Transverse colon (tissue), 4 donors: ENCODE measurements at regions not wholly inside any gene's neighbourhood (a gene's known extent, or its start where the extent isn't known, plus 50 kb on each side); places are given as distances from the start of the nearest gene placed in this dataset.

Experiments
- DNase-seq: peaks from one replicate; pipeline ENCODE4 v3.0.0-alpha.2; 2019
- H3K27ac ChIP-seq, 4 donors: fragments of 200-600 bp; sonication (generic); 2 replicates each; pipeline ENCODE4 v1.5.1; 2016 to 2018; ENCODE audit warnings: inconsistent platforms in 4 of 4
- H3K27me3 ChIP-seq: fragments of 200-600 bp; sonication (generic); 2 replicates; pipeline ENCODE4 v1.5.1; 2017; ENCODE audit warnings: inconsistent platforms
- H3K36me3 ChIP-seq, 4 donors: fragments of 200-600 bp; sonication (generic); 2 replicates each; pipeline ENCODE4 v1.5.1; 2017 to 2019; ENCODE audit warnings: inconsistent platforms in 4 of 4
- H3K4me1 ChIP-seq, 4 donors: fragments of 200-600 bp; sonication (generic); 2 replicates each; pipeline ENCODE4 v1.5.1; 2017 to 2020; ENCODE audit warnings: inconsistent platforms in 4 of 4
- H3K4me3 ChIP-seq, 4 donors: fragments of 200-600 bp; sonication (generic); 1 replicate in 1 of 4; 2 replicates in 3 of 4; pipeline versions ENCODE4 v1.5.1 to v1.6.1; 2017 to 2019; ENCODE audit warnings: inconsistent platforms in 4 of 4
- H3K9me3 ChIP-seq, 2 donors: fragments of 200-600 bp; sonication (generic); 2 replicates each; pipeline ENCODE4 v1.5.1; 2017 to 2019; ENCODE audit warnings: inconsistent platforms in 2 of 2
- CTCF ChIP-seq, 5 experiments: fragments of 200-600 bp in 3 of 5; fragments of 450-650 bp in 2 of 5; sonication (generic) in 3 of 5; IDR thresholded peaks; 1 replicate in 2 of 5; 2 replicates in 3 of 5; pipeline ENCODE4 v1.5.1; 2016 to 2017; ENCODE audit warnings: antibody characterized with exemption in 5 of 5, inconsistent platforms in 3 of 5, mild to moderate bottlenecking in 2 of 5, moderate library complexity in 1 of 5
- EP300 ChIP-seq: sonication (generic); formaldehyde crosslinking; IDR thresholded peaks from one replicate; pipeline ENCODE4 v1.6.1; 2017; ENCODE audit warnings: antibody characterized with exemption, low read depth
- POLR2A ChIP-seq: fragments of 450-650 bp; IDR thresholded peaks from one replicate; pipeline ENCODE4 v1.6.1; 2016; ENCODE audit warnings: antibody characterized with exemption, mild to moderate bottlenecking, moderate library complexity
- POLR2AphosphoS5 ChIP-seq, 3 donors: sonication (generic); formaldehyde crosslinking; IDR thresholded peaks; one replicate each; pipeline ENCODE4 v1.6.1; 2016; ENCODE audit warnings: antibody characterized with exemption in 3 of 3
- WGBS, 2 donors: methylation state at CpG; one replicate each; pipeline ENCODE4 v1.1.5; 2018; ENCODE audit warnings: low coverage in 1 of 2; 5-methylcytosine and 5-hydroxymethylcytosine counted together
- in situ Hi-C, 4 donors: fragments of 200-750 bp; cut with MboI; loops; one replicate each; pipeline versions ENCODE4 v1.15.0 to v1.15.1; 2017; ENCODE audit warnings: low sequenced_read_pairs in 3 of 4, low pct_ligation_motif_present in 1 of 4, low pct_unique_long_range_greater_than_20kb in 1 of 4
- intact Hi-C: fragments of 100-400 bp; cut with DNase I; formaldehyde crosslinking; loops from one replicate; pipeline ENCODE4 v1.15.1; 2023; ENCODE audit warnings: low total_unique reads

GRCh38 chr1:25028907-25029599 lies 99.0 kb upstream of the RUNX3 start:
- WGBS, 2 donors = 59 to 78% methylated on average over 9 to 23 of the region's 23 CpGs
- Histone ChIP-seq H3K36me3 (no peaks in the 10 kb centered on the region), H3K9me3 (no peaks in the 10 kb centered on the region), H3K4me3 (no peak overlapping the region), H3K27ac (peak overlapping the region in 3 of 4 donors; percentile 20 to 36 (median 34)), H3K4me1 (peaks cover 0 to 45% (median 1%) of the 10 kb centered on the region in 4 donors), H3K27me3 (no peaks in the 10 kb centered on the region)
- intact Hi-C loops (no loop called here), in situ Hi-C loops (loop anchor here in 2 of 4 donors (25.0 kb wide), 1 partner anchor 92 kb away; the partner anchor contains the start of gene RUNX3 (in 2 of the 2))
- peak; percentile 23 for DNase-seq
- TF ChIP-seq POLR2A = no peak
- no peak for TF ChIP-seq EP300
- TF ChIP-seq POLR2AphosphoS5 (IDR thresholded peaks at IDR 0.05) = no peak
- TF ChIP-seq CTCF (IDR thresholded peaks at IDR 0.05) = no peak

GRCh38 chr1:25028587-25028906 lies 98.5 kb upstream of the RUNX3 start:
- intact Hi-C loops (no loop called here), in situ Hi-C loops (loop anchor here in 2 of 4 donors (25.0 kb wide), 1 partner anchor 91 kb away; the partner anchor contains the start of gene RUNX3 (in 2 of the 2))
- Histone ChIP-seq H3K27ac (peak overlapping the region in 2 of 4 donors; percentile 34 to 36), H3K4me1 (peaks cover 0 to 44% (median 1%) of the 10 kb centered on the region in 4 donors), H3K9me3 (no peaks in the 10 kb centered on the region), H3K27me3 (no peaks in the 10 kb centered on the region), H3K4me3 (no peak overlapping the region), H3K36me3 (no peaks in the 10 kb centered on the region)
- no peak for TF ChIP-seq EP300
- no peak for TF ChIP-seq CTCF (IDR thresholded peaks at IDR 0.05)
- TF ChIP-seq POLR2A = no peak
- no peak for TF ChIP-seq POLR2AphosphoS5 (IDR thresholded peaks at IDR 0.05)
- WGBS, 2 donors = 73% methylated on average over 12 of the region's 12 CpGs; no CpG with 5 or more reads in 1 of the 2 donors
- no peak for DNase-seq

- whole genome bisulfite sequencing, 2 donors = 82% methylated on average over 13 of the region's 13 CpGs; no CpG with 5 or more reads in 1 of the 2 donors
- DNase-seq = no peak
- H3K27ac ChIP-seq = peak overlapping the region in 2 of 4 donors; percentile 34 to 36
- no peaks in the 10 kb centered on the region for H3K36me3 ChIP-seq
- H3K9me3 ChIP-seq = no peaks in the 10 kb centered on the region
- no peak for TF ChIP-seq EP300
- TF ChIP-seq CTCF (IDR thresholded peaks at IDR 0.05) = no peak
- TF ChIP-seq POLR2A = no peak
- TF ChIP-seq POLR2AphosphoS5 (IDR thresholded peaks at IDR 0.05) = no peak
- in situ Hi-C loops = loop anchor here in 2 of 4 donors (25.0 kb wide), 1 partner anchor 91 kb away; the partner anchor contains the start of gene RUNX3 (in 2 of the 2)
- H3K4me3 ChIP-seq = no peak overlapping the region
- H3K27me3 ChIP-seq = no peaks in the 10 kb centered on the region
- intact Hi-C loops = no loop called here
- H3K4me1 ChIP-seq = peaks cover 0 to 44% (median 3%) of the 10 kb centered on the region in 4 donors
Measured at GRCh38 chr1:25027822-25028586, 97.9 kb upstream of the RUNX3 start.
